Progenitor cell of endocrine pancreas (in vitro differentiated cells): ENCODE measurements at regions not wholly inside any gene's neighbourhood (a gene's known extent, or its start where the extent isn't known, plus 50 kb on each side); places are given as distances from the start of the nearest gene placed in this dataset.

ENCODE experiments used
- DNase-seq: peaks from one replicate; pipeline ENCODE4 v3.0.0; 2021; ENCODE audit warnings: low spot score; ENCODE audit not compliant: unreplicated experiment
- H3K27ac Mint-ChIP-seq: 2 replicates; pipeline ENCODE4 v1.8.0; 2021; ENCODE audit warnings: mild to moderate bottlenecking, moderate library complexity, mixed read lengths
- H3K27me3 Mint-ChIP-seq: 2 replicates; pipeline ENCODE4 v1.8.0; 2021; ENCODE audit warnings: mixed read lengths
- H3K36me3 Mint-ChIP-seq: 2 replicates; pipeline ENCODE4 v1.8.0; 2022; ENCODE audit warnings: mixed read lengths; ENCODE audit not compliant: insufficient read depth
- H3K4me1 Mint-ChIP-seq: 2 replicates; pipeline ENCODE4 v1.8.0; 2021; ENCODE audit warnings: low read depth, mixed read lengths
- H3K4me3 Mint-ChIP-seq: 2 replicates; pipeline ENCODE4 v1.8.0; 2021; ENCODE audit warnings: low read depth, mild to moderate bottlenecking, moderate library complexity, mixed read lengths
- H3K9me3 Mint-ChIP-seq: 2 replicates; pipeline ENCODE4 v1.8.0; 2021; ENCODE audit warnings: low read depth, mixed read lengths
- TF ChIP-seq, protein P1 (sequence below): fragments of 200-600 bp; sonication (generic); IDR thresholded peaks from one replicate; pipeline ENCODE4 v1.5.0; 2021; ENCODE audit warnings: antibody characterized with exemption, mild to moderate bottlenecking; ENCODE audit not compliant: unreplicated experiment

DNA sequence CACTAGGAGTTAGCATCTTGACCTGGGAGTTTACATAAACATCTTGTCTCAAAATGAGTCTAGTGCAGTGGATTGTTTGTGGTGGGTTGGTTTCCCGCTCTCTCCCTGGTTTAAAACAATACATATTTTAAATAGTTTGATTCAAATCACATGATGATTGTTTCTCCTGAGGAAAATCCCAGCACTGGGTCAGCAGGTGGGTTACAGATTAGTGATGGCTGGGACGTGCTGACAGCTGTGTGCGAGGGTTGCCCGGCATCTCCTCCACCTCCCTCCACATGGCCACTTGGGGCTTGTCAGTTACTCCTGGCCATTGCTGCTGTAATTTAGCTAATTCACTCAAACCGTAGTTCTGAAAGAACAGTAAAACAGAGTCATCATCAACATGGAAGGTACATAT, 306.4 kb upstream of the CITED2 start:
- DNase-seq, result no peak
- Mint-ChIP-seq H3K4me1 (peaks cover 6% of the 10 kb centered on the region), H3K36me3 (no peaks in the 10 kb centered on the region), H3K27ac (no peak overlapping the region), H3K4me3 (no peak overlapping the region), H3K9me3 (no peaks in the 10 kb centered on the region), H3K27me3 (no peaks in the 10 kb centered on the region)
- TF ChIP-seq, protein P1, sequence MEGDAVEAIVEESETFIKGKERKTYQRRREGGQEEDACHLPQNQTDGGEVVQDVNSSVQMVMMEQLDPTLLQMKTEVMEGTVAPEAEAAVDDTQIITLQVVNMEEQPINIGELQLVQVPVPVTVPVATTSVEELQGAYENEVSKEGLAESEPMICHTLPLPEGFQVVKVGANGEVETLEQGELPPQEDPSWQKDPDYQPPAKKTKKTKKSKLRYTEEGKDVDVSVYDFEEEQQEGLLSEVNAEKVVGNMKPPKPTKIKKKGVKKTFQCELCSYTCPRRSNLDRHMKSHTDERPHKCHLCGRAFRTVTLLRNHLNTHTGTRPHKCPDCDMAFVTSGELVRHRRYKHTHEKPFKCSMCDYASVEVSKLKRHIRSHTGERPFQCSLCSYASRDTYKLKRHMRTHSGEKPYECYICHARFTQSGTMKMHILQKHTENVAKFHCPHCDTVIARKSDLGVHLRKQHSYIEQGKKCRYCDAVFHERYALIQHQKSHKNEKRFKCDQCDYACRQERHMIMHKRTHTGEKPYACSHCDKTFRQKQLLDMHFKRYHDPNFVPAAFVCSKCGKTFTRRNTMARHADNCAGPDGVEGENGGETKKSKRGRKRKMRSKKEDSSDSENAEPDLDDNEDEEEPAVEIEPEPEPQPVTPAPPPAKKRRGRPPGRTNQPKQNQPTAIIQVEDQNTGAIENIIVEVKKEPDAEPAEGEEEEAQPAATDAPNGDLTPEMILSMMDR, result no peak

GRCh38 chr6:139679516-139680179, 305.2 kb upstream of the CITED2 start:
- TF ChIP-seq, protein P1, result no peak
- Mint-ChIP-seq H3K27me3 (no peaks in the 10 kb centered on the region), H3K27ac (no peak overlapping the region), H3K4me3 (no peak overlapping the region), H3K9me3 (no peaks in the 10 kb centered on the region), H3K36me3 (no peaks in the 10 kb centered on the region), H3K4me1 (peaks cover 6% of the 10 kb centered on the region)
- no peak for DNase-seq

DNA sequence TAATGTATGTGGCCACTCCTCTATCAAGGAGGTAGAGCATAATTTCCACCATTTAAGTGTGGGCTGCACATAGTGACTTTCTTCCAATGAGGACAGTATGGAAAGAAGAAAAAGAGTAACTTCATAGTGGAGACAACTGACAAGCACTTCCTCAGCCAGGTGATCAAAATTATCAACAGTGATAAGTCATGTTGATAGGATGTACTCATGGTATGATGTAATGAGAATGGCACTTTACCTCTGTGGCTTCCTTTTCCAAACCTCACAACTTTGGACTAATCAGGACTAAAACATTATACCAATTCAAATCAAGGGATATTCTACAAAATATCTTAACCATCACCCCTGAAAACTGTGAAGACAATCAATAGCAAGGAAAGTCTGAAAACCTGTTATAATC, 302.3 kb upstream of the CITED2 start:
- Mint-ChIP-seq H3K36me3 (no peaks in the 10 kb centered on the region), H3K27ac (no peak overlapping the region), H3K27me3 (no peaks in the 10 kb centered on the region)

DNA sequence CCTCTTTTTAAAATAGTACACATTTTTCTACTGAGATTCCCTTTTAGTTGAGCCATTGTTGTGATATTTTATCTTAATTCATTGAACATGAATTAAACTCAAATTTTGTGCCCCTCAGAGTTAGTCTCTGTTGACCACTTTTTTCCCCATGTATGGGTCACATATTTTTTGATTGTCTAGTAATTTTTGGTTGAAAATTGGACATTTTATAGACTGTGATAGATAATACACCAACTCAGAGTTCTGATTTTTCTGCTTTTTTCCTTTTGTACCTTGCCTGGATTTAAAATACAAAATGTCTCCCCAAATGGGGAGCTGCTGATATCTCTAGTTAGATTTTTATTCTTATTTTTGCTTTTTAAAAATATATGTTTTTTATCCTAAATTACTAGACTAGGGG, 291.8 kb upstream of the CITED2 start:
- peaks cover 17% of the 10 kb centered on the region for H3K9me3 Mint-ChIP-seq
- H3K4me3 Mint-ChIP-seq, result no peak overlapping the region
- TF ChIP-seq, protein P1, result no peak
- no peak overlapping the region for H3K27ac Mint-ChIP-seq
- H3K27me3 Mint-ChIP-seq, result no peaks in the 10 kb centered on the region
- H3K4me1 Mint-ChIP-seq, result no peaks in the 10 kb centered on the region
- H3K36me3 Mint-ChIP-seq, result peaks cover 2% of the 10 kb centered on the region
- no peak for DNase-seq

More for the DNA sequence above, 302.3 kb upstream of the CITED2 start:
- Mint-ChIP-seq H3K4me3 (no peak overlapping the region), H3K4me1 (peaks cover 6% of the 10 kb centered on the region), H3K9me3 (peaks cover 8% of the 10 kb centered on the region)
- no peak for DNase-seq
- TF ChIP-seq, protein P1, result no peak

DNA sequence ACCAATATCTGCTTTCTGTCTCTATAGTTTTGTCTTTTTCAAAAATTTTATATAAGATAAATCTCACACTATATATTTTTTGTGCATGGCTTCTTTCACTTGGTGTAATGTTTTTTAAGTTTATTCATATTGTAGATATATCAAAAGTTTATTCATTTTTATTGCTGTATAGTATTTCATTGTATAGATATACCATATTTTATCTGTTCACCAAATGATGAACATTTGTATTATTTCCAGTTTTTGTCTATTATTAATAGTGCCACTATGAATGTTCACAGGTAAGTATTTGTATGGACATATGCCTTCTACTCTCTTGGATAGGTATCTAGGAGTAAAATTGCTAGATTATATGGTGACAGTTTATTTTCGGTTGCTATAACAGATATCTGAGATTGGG, 289.5 kb upstream of the CITED2 start:
- Mint-ChIP-seq H3K9me3 (peaks cover 9% of the 10 kb centered on the region), H3K27ac (no peak overlapping the region), H3K4me3 (no peak overlapping the region), H3K36me3 (peaks cover 2% of the 10 kb centered on the region), H3K27me3 (no peaks in the 10 kb centered on the region), H3K4me1 (peaks cover 5% of the 10 kb centered on the region)
- DNase-seq, result no peak
- TF ChIP-seq, protein P1, result no peak
